GM10847 (cell line): ENCODE measurements at regions not wholly inside any gene's neighbourhood (a gene's known extent, or its start where the extent isn't known, plus 50 kb on each side); places are given as distances from the start of the nearest gene placed in this dataset.

ENCODE experiments used
- POLR2A ChIP-seq: IDR thresholded peaks from 2 replicates; pipeline ENCODE4 v1.6.1; 2011; ENCODE audit not compliant: insufficient read length; ENCODE audit errors: extremely low read depth

GRCh38 chr7:66539902-66540375, 88.7 kb upstream of the KCTD7 start:
- TF ChIP-seq POLR2A: no peak

- TF ChIP-seq POLR2A: no peak
Observed at GRCh38 chr7:66542049-66542448, 86.6 kb upstream of the KCTD7 start.

GRCh38 chr7:66542528-66543269, 86.0 kb upstream of the KCTD7 start:
- no peak for TF ChIP-seq POLR2A

GRCh38 chr7:66549466-66549865, 79.2 kb upstream of the KCTD7 start:
- TF ChIP-seq POLR2A: no peak

- no peak for TF ChIP-seq POLR2A
Observed at GRCh38 chr7:66553001-66553400, 75.7 kb upstream of the KCTD7 start.

GRCh38 chr7:66556177-66556548, 72.5 kb upstream of the KCTD7 start:
- no peak for TF ChIP-seq POLR2A

GRCh38 chr7:66556549-66557213, 72.0 kb upstream of the KCTD7 start:
- TF ChIP-seq POLR2A: no peak

GRCh38 chr7:66557214-66558200, 71.2 kb upstream of the KCTD7 start:
- TF ChIP-seq POLR2A: no peak

- TF ChIP-seq POLR2A: no peak
Observed at GRCh38 chr7:66558201-66558641, 70.5 kb upstream of the KCTD7 start.

- TF ChIP-seq POLR2A: no peak
Observed at GRCh38 chr7:66558660-66559465, 69.8 kb upstream of the KCTD7 start.

GRCh38 chr7:66564045-66564444, 64.6 kb upstream of the KCTD7 start:
- TF ChIP-seq POLR2A: no peak

GRCh38 chr7:66571568-66571967, 57.1 kb upstream of the KCTD7 start:
- no peak for TF ChIP-seq POLR2A

- no peak for TF ChIP-seq POLR2A
Observed at GRCh38 chr7:66575398-66575797, 53.3 kb upstream of the KCTD7 start.

GRCh38 chr7:66576646-66577045, 52.0 kb upstream of the KCTD7 start:
- TF ChIP-seq POLR2A: no peak
